NCI-H2029 treated with DMSO at 0.1 percent for 48 hours (cell line): ENCODE measurements at regions not wholly inside any gene's neighbourhood (a gene's known extent, or its start where the extent isn't known, plus 50 kb on each side); places are given as distances from the start of the nearest gene placed in this dataset.
A peak's percentile ranks its signal among the peaks of the same experiment; 100 is the strongest.

Experiments used
- DNase-seq: peaks from one replicate; lab custom pipeline; 2025; lab: John Stamatoyannopoulos, UW

DNA sequence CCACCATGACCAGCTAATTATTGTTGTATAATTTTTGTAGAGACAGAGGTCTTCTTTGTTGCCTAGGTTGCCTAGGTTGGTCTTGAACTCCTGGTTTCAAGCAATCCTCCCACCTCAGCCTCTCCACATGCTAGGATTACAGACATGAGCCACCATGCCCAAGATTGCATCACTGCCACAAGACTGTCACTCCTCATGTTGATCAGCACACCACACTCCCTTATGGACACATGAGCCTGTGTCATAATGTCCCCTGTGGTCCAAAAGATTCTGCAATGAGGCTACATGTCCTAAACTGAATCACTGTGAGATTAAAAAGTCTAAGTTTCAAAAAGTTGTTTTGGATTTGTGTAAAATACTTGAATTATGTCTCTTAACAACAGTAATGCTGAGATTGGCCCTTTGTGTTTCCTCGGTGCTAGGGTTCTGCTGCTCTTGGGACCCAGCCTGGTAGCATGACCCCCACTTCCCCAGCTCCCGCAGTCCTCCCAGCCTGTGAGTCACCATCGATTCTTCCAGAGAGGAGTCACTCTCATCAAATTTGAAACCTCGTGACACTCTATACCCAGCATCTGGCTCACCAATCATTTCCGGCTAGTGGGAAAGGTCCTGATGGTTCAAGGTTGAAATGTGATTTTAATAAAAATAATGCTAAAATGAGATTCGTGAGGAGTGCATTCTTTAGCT lies 890.9 kb downstream of the VRK1 start:
- no peak for DNase-seq

DNA sequence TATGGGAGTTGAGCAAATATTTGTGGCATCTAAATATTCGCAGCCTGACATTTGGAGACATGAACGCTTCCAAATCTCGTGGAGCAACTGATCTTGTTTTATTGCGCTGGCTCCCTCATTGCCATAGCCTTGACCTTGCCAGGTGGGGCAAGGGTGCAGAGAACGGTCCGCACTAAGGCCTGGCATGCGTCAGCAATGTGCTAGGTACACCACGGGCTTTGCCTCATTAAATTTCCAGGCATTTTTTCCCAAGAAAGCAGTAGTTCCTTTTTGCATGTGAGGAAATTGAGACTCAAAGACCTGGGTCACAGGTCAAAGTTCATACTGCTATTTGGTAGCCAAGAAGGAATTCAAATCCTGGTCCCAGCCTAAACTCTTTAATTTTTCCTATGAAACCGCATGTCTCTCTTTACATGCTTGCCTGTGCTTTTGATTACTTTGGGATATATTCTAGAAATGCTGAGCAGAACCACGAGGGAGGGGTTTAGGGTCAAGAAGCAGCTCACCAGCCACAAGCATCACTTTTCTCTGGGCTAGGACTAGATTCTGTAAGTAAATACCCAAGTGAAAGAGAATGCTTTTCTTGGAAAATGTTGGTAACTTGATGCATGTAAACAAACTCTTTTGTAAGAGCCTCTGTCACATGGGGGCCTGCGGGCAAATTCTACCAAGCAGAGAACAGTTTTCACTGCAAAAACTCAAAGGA lies 891.6 kb downstream of the VRK1 start:
- DNase-seq, result no peak

DNA sequence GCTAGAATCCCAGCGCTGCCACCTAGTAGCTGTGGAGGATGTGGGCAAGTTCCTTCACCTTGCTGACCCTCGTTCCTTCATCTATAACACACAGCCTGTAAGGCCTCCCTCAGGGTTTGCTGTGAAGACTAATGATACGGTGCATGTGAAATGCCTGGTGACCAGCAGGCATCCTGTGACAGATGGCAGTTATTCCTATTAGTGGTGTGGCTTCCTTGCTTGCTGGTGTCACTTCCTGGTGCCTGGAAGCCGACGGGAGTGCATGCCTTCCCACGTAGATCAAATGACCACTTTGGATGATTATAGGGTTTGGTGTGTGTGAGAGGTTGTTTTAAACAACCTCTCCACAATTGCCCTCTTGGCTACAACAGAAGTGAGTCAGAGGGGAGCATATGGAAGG lies 894.9 kb downstream of the VRK1 start:
- peak; percentile 1 for DNase-seq

DNA sequence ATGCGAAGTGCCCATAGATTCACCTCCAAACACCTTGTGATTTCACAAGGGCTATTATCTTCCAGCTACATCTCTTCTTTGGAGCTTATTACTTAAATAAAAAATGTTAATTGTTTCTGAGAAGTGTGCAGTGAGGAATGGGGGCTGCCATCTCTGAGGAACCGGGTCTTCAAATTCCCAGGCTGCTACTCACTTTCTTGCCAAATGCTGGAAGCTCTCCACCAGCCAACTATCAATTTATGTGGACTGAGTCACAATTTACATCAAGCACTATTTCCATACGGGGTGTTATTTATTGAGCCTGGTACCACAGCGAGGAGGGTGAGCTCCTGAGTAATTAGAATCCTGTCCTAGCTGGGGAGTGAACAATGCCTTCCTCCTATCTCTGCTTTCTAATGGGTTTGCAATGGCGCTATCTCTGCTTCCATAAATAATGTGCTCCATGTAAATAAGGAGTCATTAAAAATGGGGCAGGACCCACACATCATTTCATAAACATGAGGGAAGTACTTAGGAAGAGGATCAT lies 898.3 kb downstream of the VRK1 start:
- no peak for DNase-seq

DNA sequence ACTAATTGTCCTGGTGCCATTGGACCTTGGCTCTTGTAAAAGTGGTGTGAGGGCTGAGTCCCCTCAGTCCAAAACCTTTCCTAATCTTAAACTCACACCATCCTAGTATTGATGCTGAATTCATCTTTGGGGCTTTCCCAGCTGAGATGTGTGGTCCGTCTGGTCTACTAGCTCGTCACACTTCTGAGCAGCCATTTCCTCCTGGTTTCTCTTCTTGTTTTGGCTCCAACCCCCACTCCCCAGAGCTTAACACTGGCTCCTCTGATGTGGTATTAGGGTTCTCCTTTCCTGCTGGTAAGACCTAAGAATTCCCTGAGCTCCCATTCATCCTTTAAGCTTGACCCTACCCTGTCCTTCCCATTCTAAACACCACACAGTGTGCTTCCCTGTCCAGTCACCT lies 900.6 kb downstream of the VRK1 start:
- DNase-seq, result no peak

DNA sequence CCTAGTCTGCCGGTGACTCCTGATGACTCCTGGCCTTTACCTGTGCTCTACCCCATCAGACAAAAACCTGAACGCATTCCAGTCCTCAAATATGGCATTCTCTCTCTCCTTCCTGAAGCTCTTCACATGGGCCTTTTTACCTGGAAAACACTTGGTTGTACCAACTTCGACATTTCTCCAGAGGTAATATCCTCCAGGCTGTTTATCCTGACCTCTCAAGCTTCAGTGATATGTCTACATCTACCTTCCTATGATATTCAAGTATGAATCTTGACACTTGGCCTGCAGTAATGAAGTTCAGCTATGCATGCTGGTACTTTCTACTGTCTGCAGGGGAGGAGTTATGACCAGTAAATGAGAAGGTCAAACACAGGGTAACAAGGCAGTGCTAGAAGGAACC lies 901.8 kb downstream of the VRK1 start:
- no peak for DNase-seq

DNA sequence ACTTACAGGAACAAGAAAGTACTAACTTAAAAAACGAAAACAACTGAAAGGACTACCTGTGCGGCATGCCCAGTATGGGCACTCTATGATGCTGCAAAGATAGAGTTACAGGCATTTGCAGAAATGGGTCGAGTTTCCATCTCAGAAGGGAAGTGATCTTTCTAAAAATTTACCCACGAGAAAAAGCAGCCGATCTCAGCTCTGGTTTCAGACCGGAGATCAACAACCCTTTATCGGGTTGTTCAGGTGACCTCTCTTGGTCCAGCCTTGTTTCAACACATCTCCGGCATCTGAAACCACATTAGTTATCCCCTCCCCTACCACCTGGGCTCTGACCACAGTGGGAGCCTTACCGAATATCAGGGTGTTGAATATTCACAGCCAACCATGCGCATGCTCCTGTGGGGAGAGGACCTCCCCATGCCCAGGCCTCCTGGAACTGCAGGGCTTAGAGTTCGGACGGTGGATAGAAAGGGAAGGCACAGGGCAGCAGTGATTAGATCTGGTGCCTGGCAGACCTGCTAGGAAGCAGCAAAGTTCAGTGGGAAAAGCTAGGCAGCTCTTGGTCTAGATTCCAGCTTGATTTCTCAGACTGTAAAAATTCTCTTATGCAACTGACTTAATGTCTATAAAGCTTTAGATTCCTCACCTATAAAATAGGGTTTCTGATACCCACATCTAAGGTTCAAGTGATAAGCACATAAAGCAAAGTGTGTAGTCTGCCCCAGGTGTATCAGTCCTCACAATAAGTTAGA lies 906.0 kb downstream of the VRK1 start:
- DNase-seq, result no peak

DNA sequence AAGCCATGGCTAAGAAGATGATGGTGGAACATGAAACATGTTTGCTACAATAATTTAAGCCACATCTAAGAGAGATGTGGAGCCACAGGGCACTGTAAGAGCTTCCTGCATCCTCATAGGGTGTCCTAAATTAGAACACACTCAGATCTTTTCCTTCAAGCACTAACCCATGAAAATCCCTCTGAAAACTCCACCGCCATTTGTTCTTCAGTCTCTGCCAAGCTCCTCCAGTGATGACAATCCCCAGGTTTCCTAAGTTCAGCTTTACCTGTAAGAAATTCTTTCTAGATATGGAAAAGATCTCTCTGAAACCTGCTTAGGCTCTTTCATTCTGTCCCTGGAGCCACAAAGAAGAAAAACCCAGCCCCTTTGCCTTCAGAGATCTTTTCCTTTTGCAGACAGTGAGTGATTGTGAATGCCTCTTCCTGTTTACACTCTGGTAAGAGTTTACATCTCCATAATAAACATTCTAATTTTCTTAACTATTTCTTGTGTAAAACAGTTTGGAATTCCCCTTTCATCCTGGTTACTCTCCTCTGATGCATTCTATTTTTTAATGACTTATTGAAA lies 907.2 kb downstream of the VRK1 start:
- no peak for DNase-seq

DNA sequence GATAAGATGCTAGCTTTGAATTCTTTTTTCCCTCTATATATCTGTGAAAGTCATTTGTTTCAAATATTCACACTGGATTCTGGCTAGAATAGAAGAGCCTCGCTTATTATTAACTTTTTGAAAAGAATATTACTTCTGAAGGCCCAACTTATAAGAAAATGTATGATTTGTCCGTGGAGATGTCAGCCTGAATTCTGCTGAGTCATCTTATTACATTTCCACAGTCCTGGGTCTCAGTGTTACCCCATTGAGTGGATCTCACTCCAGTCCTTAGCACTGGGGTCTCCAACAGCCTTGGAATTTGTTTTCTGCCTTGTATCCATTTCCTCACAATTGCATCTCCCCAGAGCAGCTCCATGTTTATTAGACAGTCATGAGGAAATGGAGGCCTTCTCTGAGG lies 907.9 kb downstream of the VRK1 start:
- DNase-seq, result no peak

DNA sequence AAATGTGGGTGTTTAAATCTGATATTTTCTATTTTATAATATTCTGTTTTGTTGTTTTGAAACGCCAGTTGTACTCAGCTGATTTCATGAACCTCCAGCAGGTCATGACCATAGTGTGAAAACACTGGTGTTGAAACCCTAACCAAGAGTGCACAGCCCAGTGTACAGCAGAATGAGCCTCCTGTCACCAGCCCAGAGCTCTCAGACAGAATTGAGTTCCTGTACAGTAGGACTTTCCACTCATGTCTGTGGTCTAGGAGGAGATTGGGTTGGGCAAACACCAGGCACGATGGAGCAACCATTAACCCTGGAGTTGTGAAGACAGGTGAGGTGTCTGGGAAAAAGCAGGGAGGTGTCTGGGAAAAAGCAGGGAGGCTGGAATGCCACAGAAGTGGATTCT lies 908.8 kb downstream of the VRK1 start:
- no peak for DNase-seq

DNA sequence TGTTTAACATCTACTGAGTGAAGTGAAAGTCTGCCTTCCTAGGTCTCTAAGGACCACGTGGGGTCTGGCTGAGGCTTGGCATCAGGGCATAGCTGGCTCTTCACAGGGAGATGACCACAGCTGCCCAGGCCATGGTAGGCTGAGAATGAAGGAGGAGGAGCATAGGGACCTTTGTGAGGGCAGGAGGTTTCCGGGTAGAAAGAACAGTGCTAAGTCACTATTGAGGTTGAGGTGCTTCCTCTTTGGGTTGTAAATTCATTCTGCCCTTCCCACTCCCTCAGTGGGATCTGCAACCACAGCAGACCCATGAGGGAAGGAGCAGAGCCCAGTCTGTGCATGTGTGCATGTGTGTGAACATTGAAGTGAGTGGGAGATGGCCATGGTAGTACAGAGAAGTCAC lies 909.6 kb downstream of the VRK1 start:
- DNase-seq, result no peak

DNA sequence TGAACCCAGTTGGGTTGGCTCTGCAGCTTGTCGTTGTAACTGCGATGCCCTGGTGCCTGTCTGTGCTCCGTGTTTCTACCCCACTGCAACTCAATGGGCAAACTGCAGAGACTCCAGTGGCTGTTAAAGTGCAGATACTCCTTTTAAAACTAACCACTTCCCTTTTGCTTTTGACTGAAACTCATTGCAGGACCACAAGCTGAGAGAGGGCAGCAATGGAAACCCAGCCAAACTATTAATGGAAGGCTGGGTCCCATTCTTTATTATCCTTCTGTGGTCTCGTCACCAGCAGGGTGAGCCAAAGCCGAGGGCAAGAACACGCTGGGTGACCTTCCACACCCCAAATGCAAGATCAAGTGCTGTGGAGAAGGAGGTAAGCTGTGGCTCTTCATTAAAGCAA lies 910.4 kb downstream of the VRK1 start:
- DNase-seq, result no peak

DNA sequence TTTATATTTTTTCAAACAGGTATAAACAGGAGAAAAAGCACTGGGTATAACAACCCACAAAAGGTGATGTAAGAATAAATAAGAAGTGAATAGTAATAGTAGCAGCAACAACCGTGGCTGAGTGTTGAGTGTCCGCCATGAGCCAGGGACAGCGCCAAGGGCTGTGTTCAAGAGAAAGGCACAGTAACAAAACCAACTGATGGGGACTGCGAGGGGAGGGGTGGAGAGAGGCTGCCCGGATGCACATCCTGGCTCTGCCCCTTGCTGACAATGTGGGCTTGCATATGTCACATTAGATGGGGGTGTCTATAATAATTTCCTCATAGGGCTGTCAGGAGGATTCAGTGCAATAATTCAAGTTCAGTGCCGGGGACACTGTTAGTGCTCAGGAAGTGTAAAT lies 912.4 kb downstream of the VRK1 start:
- DNase-seq, result no peak

DNA sequence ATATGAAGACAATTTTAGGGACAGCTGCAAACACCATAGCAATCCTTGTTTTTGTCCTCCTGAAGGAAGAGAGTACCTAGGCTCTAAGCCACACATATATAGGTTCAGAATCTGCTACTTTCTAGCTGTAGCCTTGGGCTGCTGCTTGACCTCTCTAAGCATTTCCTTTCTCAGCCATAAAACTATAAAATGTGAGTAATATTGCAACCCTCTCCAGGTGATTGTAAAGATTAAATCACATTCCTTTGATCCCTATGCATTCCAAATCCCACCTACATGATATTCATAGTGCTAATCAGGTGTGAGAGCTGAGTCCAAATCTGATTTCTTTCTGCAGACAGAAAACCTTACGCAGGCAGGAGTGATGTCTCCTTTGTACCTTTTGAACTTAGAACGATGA lies 913.5 kb downstream of the VRK1 start:
- DNase-seq, result no peak

DNA sequence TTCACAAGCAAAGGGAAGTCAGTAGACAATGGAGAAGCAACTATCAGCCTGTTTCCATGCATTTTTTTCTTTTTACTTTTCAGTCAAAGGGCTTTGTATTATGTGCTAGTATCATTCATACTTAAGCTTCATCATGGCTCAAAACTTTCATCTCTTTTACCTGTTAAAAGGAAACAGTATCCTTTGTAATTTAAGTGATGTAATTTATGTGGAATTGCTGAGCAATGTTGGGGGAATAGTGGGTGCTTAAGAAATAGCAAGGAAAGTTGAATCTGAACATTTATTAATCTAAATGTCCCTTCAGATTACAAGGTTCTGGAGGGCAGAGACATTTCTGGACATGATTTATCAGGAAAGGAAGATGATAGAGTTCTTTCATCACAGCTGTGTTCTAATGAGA lies 915.3 kb downstream of the VRK1 start:
- no peak for DNase-seq

DNA sequence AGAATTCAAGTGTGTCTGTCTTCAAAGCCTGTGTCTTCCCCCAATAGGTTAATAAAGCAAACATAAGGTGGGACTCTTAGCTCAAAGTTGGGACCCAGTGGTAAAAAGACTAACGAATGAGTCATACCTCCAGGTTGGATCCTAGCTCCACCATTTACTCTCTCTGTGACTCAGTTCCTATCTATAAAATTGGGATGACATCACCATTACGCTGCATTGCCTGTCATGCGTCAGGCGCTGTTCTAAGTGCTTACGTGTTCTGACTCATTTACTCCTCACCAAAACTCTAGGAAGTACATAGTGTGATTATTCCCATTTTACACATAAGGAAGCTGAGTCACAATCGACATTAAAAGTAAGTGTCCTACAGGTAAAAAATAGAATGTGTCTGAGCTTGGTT lies 915.8 kb downstream of the VRK1 start:
- DNase-seq, result no peak

DNA sequence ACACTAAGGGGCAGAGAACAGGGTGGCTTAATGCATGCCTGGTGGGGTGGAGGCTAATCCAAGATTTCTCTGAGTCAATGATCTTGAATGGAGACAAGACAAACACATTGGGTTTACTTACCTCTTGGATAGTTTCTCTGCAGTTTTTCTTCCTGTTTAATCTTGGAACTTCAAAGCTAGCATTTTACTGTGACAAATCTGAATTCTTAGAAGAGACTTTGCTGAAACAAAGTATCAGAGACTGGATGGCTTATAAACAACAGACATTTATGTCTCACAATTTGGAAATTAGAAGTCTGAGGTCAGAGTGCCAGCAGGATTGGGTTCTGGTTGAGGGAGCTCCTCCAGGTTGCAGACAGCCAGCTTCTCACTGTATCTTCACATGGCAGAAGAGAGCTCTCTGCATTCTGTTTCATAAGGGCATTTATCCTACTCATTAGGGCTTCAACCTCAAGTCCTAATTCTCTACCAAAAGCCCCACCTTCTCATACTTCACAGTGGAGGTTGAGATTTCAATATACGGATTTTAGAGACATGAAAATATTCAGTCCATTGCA lies 921.8 kb downstream of the VRK1 start:
- no peak for DNase-seq

DNA sequence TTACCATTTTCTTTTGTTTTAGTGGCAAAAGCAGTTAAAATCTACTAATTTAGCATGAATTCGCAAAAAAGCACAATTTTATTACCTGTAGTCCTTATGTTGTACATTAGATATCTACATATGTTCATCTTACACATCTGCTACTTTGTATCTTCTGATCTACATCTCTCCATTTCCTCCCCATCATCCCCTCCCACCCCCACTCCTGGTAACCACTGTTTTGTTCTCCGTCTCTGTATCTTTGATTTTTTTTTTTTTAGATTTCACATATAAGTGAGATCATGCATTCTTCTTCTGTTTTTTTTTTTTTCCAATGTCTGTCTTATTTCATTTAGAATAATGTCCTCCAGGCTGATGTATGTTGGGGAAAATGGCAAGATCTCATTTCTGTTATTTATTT lies 922.7 kb downstream of the VRK1 start:
- DNase-seq, result no peak

DNA sequence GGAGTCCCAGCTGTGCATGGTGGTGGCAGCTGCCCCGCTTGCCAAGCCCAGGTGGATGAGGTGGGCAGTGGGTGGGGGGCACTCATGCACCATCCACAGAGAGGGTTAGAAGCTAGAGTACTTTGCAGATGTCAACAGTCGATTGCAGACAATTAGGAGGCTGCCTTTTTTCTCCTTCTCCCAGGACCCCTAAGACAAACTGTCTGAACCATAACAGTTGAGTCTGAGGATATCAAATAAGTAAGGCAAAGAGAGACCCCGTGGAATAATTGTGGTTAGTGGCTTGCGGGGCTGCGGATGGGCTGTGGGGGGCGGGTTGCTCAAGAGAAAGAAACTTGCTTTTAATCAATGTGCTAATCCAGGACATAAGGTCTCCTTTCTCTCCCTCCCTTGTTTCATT lies 926.2 kb downstream of the VRK1 start:
- DNase-seq, result no peak

DNA sequence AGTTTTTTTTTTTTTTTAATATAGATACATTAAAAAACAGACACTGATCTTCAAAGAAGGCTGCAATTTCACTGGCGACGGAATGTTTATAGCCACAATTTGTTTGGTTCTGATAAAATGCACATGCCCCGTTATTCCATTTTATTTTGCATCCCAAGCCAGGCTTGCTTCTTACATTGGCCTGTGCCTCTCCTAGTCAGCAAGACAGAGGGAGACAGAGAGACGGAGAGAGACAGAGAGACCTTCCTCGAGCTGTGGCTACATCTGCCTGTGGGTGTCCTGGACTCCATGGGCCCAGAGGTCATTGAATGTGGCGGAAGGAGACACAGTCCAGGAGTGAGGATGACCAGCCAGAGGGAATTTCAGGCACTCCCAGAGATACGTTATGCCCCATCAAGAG lies 926.6 kb downstream of the VRK1 start:
- DNase-seq, result no peak

DNA sequence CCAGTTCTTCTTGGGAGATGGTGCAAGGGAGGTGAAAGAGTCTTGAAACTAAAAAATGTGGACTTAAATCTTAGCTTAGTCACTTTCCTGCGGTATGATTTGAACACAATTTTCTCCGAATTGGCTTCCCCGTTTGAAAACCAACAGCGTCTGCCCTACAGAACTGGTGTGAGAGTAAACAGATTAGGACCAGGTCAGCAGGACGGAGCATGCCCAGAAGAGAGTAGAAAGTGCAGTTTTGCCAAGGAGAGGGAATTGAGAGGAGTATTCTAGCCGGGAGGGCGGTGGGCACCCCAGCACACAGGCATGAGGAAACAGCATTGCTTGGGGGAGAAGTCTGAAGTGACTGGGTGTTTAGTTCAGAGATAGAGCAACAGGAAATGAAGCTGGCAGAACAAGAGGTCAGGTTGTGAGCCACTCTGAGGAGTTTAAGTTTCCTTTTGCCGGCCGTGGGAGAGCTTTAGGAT lies 927.1 kb downstream of the VRK1 start:
- DNase-seq, result no peak

DNA sequence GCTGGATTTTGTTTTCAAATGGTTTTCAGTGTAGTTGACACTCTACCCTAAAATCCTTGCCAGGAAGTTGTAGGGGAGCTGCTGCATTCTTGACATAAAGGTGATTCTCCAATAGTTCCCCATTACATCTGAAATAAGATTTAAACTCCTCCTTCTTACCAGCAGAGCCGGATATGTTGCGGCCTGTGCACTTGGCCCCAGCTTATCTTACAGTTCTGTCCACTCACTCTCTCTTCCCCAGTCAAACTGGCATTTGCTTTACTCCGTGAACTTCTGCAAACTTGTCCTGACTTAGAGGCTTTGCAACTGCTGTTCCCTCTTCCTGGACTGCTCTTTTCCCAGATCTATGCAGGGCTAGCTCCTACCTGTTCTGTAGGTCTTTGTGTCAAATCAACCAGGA lies 929.5 kb downstream of the VRK1 start:
- DNase-seq, result no peak
